CD1c-positive myeloid dendritic cell (primary cell): ENCODE measurements at regions not wholly inside any gene's neighbourhood (a gene's known extent, or its start where the extent isn't known, plus 50 kb on each side); places are given as distances from the start of the nearest gene placed in this dataset.

Experiments
- DNase-seq: peaks from one replicate; pipeline ENCODE4 v3.0.0-alpha.2; 2016; ENCODE audit errors: extremely low spot score

DNA sequence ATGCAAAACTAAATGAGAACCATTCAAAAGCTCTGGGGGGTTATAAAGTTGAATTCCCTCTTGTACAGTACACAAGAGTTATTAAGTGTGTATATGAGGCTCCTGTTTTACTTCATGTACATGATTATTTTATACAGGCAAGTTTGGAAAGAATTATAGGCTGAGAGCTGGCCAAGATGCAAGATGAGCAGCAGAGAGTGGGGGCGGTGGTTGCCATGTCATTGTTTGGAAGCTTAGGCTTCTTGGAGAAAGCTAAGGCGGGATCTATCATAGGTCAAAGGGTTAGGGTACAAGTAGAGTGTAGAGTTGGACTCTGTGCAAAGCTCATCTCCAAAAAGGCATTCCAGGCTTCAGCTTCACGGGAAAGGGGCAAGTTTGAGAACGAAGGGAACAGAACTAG lies 297.1 kb upstream of the TBX3 start:
- DNase-seq = no peak

DNA sequence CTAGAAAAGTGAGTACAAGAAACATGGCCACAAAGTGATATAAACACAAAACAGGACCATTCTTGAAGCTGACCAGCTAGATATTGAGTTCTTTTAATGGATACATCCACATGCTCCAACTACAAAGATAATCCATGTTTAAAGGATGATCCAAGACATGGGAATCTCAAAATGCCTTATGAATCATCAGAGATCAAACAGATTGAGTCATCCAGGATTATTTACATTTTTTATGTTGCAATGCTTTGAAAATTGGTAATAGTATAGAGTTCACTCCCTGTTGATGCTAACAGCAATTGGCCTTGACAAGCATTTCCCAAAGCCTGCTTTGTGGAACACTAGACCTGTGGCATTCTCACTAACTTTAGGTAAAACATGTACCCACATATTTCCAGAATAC lies 293.0 kb upstream of the TBX3 start:
- DNase-seq = no peak

DNA sequence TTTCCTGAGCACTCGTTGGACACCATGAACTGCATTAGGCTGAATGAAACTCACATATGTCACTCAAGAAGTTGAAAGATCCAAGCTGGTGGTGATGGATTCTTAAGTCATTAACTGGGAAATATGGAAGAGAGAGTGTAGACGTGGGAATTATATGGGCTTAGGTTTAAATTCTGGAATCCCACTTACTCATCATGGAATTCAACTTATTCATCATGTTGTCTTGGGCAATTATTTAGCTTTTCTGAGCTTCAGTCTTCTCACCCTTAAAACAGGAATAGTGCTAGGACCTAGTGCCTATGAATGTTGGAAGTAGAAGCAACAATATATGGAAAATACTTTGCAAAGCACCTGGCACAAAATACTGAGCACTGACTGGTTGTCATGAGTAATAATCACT lies 292.4 kb upstream of the TBX3 start:
- no peak for DNase-seq

DNA sequence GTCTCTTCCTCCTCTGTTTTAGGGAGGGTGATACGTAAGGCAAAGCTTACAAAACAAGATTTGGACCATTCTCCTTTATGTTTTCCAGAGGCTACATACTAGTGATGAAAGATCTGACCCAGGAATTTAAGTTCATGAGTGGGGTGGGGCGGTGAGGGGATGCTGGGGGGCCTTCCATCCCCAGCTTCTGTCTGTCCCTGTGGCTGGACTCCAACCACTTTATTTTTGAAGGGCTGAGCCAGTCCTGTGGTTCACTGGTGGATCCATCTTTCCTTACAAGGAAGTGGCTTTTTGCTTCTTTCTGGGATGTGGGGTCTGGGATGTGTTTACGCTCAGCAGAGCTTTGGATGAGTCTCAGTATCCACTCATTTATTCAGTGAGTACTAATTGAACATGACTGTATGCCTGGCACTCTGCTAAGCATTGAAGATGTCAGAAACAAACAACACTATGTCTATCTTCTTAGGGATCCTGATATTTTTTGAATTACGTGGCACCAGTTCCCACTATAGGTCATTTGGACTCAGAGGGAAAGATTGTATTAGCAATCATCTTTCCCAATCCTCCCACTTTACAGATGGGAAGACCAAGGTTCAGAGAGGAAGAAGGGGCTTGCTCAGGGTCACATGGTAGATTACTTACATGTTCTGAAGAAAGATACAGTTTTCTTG lies 291.8 kb upstream of the TBX3 start:
- no peak for DNase-seq

DNA sequence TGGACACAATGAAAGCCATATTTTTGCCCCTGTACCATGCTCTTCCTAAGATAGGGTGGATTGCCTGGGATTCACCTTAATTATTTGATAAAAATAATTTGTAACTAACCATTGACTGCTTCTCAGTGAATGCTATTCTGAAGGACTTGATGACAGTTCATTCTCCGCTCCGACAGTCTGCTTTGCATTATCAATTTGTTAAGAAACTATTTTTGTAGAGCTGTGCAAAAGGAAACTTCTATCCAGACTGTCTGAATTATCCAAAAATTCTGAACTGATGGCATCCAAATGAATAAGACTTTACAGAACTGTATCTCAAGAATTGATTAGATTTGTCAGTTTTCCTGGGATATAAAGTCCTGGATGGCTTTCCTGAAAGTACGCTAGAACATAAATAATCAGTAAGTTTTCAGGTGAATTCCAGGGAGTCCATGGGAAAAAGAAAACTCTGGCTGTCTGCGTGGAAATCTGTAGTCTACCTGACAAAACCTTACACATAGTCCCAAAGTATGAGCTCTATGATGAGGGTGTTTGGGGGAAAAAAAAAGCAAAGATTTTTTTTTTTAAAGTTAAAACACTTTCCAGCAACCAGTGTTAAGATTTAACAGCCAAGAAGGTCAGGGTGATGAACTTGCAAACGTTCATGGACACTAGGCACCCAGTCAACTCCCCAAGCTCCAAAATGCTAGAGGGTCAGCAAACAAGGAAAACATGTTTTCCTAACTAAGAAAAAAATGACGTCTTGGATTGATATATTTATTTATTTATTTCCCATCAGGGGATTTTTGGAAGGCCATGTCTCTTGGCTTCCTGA lies 291.1 kb upstream of the TBX3 start:
- no peak for DNase-seq

DNA sequence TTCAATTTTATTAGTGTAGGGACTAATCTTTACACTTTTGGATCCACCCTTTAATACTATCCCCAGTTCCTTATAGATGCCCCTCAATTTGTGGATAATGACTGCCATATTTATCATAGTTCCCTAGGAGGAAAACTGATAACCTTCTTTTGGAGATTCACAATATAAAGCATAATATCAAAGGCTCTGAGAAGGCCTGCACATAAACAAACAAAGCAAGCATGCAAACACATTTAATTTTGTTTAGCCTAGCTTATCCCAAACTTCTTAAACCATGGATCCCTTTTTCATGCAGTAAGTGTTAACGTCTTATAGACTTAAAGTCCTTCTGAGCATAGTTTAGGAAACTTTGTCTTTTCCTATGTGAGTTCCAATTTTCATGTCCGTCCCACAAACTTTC lies 290.4 kb upstream of the TBX3 start:
- DNase-seq = no peak

DNA sequence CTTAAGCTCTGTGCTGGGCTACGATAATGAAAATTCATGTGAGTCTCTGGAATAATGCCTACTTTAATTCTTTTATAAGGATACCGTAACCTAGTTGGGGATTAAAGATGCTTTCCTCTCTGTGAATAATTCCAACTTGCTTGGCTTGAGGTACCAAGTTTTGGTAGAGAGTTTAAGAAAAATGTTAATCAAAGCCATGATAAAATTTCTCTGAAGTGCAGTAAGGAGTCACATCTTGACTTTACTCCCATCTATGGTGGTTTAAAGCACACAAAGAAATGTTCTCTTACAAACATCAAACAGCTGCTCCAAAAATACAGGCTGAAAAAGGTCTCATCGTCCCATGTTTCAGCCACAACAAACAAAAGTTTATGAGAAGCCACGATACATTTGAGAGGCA lies 284.8 kb upstream of the TBX3 start:
- no peak for DNase-seq

DNA sequence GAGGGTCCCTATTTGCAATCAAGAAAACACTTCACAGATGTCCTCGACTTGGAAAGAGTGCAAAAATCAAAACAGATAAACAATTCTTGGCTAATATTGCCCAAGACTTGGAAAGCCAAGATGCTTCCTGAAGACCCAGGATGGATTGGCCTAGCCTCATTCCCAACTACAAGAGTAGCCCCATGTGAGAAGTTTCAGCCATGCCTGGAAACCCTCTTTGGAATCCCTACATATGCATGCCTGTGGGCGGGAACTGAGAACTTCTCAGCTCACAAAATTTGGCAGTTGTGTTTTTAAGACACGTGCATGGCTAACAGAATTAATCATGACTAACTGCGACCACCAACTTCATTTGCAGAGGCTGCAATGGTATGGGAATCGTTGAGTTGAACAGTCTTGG lies 283.2 kb upstream of the TBX3 start:
- DNase-seq = no peak

DNA sequence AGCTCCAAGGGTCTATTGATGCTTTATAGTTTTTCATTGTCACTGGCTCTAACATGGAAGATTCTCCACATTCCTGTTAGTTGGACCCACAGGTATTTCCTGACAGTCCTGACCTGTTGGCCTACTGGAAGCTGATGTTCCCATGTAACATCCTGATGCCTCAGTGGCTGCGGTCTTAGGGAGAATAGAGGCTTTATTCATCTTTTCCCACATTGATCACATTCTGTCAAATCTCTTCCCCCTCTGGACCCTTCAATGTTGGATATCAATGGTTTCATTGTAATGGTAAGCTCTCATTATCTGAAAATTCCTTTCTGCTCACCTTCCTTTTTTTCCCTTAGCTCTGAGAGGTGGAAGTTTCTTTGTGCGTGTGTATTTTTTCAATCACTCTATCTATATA lies 280.9 kb upstream of the TBX3 start:
- DNase-seq = no peak

DNA sequence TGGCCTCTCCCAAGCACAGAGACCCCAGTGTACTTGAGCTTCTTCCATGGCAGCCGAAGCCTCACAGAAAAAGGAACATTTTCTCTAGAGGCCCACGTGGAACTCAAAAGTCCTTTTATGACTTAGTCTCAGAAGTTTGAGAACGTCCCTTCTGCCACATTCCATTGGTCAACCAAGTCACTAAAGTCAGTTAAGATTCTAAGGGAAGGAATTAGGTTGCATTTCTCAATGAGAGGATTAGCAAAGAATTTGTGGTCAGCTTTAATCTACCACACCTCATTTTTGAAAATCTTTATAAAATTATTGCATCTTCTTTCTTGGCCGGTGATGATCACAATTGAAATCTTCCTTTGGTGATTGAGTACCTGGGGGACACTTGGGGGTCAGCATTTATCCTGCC lies 279.9 kb upstream of the TBX3 start:
- DNase-seq = no peak

DNA sequence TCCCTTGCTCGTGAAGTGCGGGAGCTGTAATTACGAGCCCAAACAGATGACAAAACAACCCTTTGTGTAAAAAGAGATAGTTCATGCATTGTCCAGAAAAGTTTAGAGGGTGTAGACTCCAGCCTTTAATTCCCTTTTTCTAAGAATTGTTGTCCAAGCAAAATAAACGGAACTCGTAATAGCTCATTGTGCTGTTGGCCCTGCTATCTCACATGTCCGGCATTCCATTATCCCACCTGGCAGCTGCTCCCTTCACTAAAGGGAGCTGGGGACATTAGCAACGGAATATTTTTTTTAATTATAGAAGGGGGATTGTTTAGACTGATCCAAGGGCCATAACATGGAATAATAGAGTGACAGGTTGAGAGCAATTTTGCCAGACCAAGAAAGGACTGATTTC lies 277.5 kb upstream of the TBX3 start:
- DNase-seq = no peak

DNA sequence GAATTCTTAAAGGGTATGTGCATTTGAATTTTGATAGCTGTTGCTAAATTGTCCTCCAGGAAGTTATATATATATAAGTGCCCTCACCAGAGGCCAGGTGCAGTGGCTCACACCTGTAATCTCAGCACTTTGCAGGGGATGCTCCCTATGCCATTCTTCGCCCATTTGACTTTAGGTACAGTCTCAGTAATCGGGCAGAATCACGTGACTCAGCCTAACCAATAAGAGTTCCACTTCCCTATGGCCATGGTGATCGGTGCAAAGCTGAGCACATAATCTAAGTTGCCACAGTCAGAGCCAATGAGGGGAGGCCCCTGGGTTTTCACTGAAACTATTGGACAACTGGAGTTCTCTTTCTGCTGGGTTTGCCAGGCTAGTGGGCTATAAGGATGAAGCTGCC lies 274.6 kb upstream of the TBX3 start:
- no peak for DNase-seq

DNA sequence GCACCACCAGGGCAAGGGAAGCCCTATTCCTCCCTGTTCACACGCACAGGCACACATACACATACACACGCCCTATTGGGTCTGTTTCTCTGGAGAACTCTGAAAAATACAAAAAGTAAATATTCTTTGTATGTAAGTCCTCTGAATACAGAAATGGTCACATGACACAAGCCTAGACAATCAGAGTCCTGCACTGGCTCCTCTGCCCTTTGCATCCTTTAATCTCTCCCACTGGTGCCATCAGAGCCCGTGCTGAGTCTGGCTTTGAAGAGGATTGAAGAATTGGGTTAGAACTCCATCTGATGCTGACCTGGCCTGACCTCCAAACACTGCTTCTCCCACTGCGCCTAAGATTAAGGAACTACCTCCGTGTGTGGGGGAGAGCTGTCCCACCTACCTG lies 273.2 kb upstream of the TBX3 start:
- no peak for DNase-seq

DNA sequence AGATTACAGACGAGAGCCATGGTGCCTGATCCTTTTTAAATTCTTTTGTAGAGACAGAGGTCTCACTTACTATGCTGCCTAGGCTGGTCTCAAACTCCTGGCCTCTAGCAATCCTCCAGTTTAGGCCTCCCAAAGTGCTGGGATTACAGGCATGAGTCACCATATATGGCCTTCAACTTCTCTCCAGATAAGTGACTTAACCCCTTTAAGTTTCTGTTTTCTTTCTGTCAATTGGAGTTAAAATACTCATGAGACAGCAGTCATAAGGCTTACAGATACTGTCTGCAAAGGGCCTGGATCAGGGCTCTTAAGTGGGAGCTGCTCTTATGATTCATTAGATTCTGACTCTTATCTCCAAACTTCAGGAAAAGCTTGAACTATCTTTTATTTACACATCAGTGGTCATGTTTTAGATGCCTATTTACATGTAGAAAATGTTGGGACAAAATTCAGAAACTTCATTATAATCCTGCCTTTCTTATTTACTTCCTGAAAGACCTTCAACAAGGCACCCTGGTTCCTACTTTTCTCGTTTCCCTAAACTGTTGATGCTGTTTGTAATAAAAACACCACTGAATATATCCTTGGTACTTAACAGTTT lies 271.5 kb upstream of the TBX3 start:
- DNase-seq = peak; percentile 3

DNA sequence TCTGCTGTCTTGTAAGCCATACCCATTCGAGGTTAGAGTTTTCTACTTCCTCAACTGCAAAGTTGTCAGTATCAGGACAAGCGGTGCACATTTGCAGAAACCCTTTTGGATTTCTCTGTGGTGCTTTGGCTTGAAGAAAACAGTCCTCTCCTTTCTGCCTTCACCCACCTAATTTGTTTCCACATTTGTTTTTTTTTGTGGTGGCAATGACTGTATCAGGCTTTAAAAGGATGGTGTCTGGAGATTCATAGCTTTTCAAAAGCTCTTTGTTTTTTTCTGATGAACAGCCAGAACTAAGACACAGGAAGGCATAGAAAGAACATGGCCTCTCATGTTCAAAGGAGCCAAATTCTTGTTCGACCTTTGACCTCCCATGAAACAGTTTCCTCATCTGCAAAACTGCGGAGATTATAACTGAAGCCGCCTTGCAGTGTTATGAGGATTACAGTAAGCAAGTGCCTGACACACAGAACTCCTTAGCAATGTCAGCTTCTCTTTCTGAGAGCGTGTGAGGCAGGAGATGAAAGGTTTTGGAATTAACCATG lies 270.6 kb upstream of the TBX3 start:
- no peak for DNase-seq

DNA sequence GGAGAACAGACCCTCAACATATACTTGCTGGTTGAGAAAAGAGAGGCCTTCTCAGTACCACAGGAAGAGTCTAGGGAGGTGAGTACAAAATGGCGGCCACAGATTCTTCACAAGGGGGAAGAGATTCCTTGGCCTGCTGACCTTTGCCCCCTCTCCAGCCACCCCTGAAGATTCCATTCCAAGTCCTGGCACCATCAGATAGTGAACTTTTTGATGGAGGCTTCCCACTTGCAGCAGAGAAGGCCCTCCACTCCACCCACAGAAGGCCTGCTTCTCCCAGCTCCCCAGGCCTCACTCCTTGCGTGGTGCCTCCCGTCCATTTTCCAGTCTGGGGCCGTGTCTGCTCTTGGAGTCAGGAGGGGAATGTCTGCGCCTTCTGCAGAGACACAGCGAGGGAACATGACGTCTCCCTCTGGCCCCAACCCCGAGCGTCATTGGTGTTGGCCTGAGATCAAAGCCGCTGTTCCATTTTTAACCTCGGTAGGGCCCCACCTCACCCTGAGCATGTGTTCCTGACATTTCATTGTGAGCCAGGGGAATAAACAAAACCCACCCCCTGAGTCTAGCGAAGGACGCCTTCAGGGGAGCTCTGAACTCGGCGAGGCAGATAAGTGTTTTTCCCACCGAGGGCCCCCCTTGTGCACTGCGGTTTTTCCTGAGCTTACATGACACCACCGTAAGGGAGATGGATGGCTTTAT lies 268.7 kb upstream of the TBX3 start:
- no peak for DNase-seq

DNA sequence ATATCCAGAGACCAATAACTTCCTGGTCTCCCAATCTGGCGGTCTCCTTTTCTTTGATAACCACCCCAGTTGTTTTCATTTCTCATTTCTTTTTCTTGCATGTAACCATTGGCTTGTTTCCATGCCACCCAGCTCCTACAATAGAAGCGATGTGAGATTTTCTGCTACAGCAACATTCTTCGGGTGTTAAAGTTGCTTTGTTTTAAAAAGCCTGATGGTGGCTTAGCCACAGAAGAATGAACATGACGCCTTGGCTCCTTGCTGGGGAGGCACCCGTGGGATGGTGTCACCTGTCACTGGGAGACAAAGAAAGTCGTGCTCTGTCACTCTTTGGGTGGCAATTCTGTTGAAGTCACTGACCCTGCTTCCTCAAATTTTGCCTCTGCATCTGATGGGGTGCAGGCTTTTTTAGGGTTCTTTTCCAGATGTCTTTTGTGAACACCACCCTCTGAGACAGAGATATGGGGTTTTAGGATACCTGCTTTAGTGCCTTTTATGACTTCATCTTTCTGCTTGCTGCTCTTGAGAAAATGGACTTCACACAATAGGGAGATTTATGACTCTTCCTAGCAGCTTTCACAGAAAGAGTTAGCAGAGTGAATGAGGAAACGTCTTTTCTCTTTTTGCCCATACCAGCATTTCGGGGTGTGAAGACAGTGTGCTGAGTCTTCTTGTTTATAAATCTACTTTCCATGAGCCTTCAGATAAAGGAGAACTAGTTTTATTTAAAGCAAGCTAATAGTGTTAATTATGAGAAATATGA lies 265.3 kb upstream of the TBX3 start:
- no peak for DNase-seq

DNA sequence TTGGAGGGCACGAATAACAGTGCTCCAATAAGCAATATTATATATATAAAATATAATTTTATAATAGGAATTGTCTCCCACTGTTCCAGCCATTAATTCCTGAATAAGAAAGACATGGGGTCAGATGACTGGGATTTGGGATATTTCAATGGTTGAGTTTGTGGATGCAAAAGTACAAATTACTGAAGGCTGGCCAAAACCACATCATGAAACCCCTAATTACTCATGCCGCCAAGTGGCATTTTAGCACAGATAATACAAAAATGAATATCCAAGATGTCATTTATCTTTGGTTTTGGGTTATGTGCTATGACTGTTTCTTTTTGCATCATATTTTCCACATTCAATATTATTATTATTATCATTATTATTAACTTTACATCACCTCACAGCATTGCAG lies 261.4 kb upstream of the TBX3 start:
- DNase-seq = no peak

DNA sequence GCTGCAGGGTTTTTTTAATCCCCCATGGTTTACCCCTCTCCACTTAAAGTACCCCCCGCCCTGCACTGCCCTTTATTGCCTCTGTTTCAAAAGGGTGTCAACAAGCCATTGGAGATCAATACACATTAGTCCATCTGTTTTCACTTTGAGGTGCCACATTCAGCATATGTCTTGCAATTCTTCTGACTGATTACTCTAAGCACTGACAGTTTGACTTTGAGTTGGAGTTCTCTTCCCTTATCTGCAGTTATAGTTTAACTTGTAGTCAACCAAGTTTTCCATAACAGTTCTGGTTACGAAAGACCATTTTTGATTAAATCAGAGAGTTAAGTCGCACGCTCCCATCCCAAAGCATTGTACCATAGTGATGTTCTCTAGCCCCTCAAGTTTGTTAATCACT lies 260.8 kb upstream of the TBX3 start:
- no peak for DNase-seq

DNA sequence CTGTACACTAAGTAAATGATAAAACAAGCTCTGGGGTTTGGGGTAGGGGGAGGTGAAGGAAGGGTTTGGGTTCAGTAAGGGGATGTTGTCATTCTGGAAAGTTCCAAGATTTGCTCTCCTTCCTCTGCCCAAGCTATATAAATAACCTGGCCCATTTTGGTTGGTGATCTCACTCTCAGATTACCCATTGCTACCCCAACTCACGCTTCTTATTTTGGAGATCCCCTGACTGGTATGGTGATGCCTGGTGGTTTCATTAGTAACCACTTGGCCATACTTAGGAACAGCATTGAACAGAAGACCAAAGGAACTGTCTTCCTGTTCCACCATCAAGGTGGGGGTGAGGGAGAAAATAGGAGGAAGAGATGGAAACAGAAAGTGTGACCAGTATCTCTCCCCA lies 259.6 kb upstream of the TBX3 start:
- DNase-seq = no peak

DNA sequence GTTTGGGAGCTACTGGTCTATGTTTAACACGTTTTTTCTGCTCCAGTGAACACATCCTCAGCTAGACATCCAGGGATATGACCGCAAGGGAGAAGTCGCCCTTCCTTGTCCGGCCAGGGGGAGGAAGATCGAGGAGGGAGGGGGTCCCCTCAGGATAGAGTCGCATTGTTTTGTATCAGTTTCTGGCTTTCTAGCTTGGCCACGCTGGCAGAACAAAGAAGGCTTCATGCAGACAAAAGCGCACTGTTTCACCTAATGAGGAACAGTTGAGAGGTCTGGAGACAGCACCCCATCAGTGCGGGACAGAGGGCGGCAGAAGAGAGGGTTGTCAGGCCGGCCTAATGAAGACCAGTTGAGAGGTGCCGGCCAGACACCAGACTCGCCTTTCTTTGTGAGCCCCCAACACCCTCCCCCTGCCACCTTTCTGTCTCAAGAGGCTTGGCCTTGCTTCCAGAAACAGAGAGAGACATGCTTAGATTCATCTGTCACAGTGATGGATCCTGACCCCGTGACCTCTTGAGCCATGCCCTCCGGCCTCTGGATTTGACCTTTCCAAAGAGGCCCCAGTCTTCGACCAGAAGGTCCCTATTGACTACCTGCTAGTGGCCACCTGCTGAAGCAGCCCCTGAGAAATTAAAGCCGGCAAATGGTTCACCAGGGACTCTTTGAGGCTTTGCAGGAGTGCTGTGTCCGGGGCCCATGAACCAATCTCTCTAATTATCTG lies 254.7 kb upstream of the TBX3 start:
- DNase-seq = no peak
